H1 (cell line): ENCODE measurements at regions not wholly inside any gene's neighbourhood (a gene's known extent, or its start where the extent isn't known, plus 50 kb on each side); places are given as distances from the start of the nearest gene placed in this dataset.

ENCODE experiments used
- CTCF ChIA-PET: fragments of 300-600 bp; sonication (Branson Sonifier 250); formaldehyde crosslinking; loops from one replicate; lab custom pipeline; 2021; ENCODE audit not compliant: partially characterized antibody; lab: Charles Lee
- POLR2A ChIA-PET: fragments of 300-600 bp; sonication (Branson Sonifier 250); formaldehyde crosslinking; loops from one replicate; lab custom pipeline; 2021; ENCODE audit warnings: inconsistent platforms; ENCODE audit not compliant: partially characterized antibody; lab: Charles Lee
- DNase-seq, 2 experiments: peaks; one replicate each; pipeline versions ENCODE4 v3.0.0 to v3.0.0-alpha.2; 2010 to 2022; ENCODE audit warnings: low spot score in 2 of 2, low read depth in 1 of 2, mixed read lengths in 1 of 2
- FAIRE-seq: peaks from 2 replicates; lab custom pipeline; 2011; peaks lifted over from hg19 to GRCh38; lab: Jason Lieb, UNC
- H2AFZ ChIP-seq: 2 replicates; pipeline ENCODE4 v1.8.1; 2012; ENCODE audit warnings: low read length, inconsistent platforms
- H2AK5ac ChIP-seq: 2 replicates; pipeline ENCODE4 v1.6.1; 2013; ENCODE audit warnings: low read depth, low read length
- H2BK120ac ChIP-seq: replicated peaks from 2 replicates; pipeline ENCODE3; 2013; ENCODE audit warnings: low read depth, low read length, inconsistent platforms
- H2BK12ac ChIP-seq: 2 replicates; pipeline ENCODE4 v1.6.1; 2013; ENCODE audit warnings: low read depth, low read length
- H2BK15ac ChIP-seq: 2 replicates; pipeline ENCODE4 v1.6.1; 2013; ENCODE audit warnings: low read length
- H2BK20ac ChIP-seq: 2 replicates; pipeline ENCODE4 v1.6.1; 2013; ENCODE audit warnings: low read length
- H2BK5ac ChIP-seq: 2 replicates; pipeline ENCODE4 v1.6.1; 2013; ENCODE audit warnings: low read depth, low read length
- H3K14ac ChIP-seq: 2 replicates; pipeline ENCODE4 v1.6.1; 2013; ENCODE audit warnings: inconsistent platforms; ENCODE audit not compliant: insufficient read length
- H3K18ac ChIP-seq: 2 replicates; pipeline ENCODE4 v1.6.1; 2013; ENCODE audit warnings: low read length; ENCODE audit errors: extremely low read depth
- H3K23ac ChIP-seq: 2 replicates; pipeline ENCODE4 v1.6.1; 2013; ENCODE audit warnings: inconsistent platforms; ENCODE audit not compliant: insufficient read length
- H3K23me2 ChIP-seq: 2 replicates; pipeline ENCODE4 v1.6.1; 2013; ENCODE audit warnings: low read depth, low read length
- H3K27ac ChIP-seq: 2 replicates; pipeline ENCODE4 v1.6.1; 2011; ENCODE audit warnings: low read depth, low read length, inconsistent platforms
- H3K27me3 ChIP-seq, 4 experiments: replicated peaks in 1 of 4; 1 replicate in 1 of 4; 2 replicates in 3 of 4; pipeline versions ENCODE4 v1.6.1 to v1.8.1; 2011 to 2013; ENCODE audit warnings: low read length in 3 of 4, mild to moderate bottlenecking in 3 of 4, inconsistent platforms in 2 of 4, mixed read lengths in 2 of 4, moderate library complexity in 1 of 4; ENCODE audit not compliant: control insufficient read depth in 3 of 4, insufficient read depth in 3 of 4; ENCODE audit errors: extremely low read depth in 1 of 4
- H3K36me3 ChIP-seq, 4 experiments: 2 replicates each; pipeline versions ENCODE4 v1.6.1 to v1.8.1; 2011 to 2013; ENCODE audit warnings: mild to moderate bottlenecking in 4 of 4, low read length in 3 of 4, moderate library complexity in 2 of 4, control low read depth in 1 of 4, inconsistent platforms in 1 of 4; ENCODE audit not compliant: insufficient read depth in 4 of 4, control insufficient read depth in 2 of 4
- H3K4ac ChIP-seq: replicated peaks from 2 replicates; pipeline ENCODE3; 2013; ENCODE audit warnings: low read length, low read depth, mixed read lengths, inconsistent platforms; ENCODE audit not compliant: insufficient read length
- H3K4me1 ChIP-seq, 4 experiments: replicated peaks in 1 of 4; 1 replicate in 1 of 4; 2 replicates in 3 of 4; pipeline versions ENCODE4 v1.6.1 to v1.8.1; 2011 to 2013; ENCODE audit warnings: low read length in 3 of 4, inconsistent platforms in 2 of 4, mixed read lengths in 1 of 4; ENCODE audit not compliant: insufficient read depth in 4 of 4, control insufficient read depth in 3 of 4
- H3K4me2 ChIP-seq, 2 experiments: 2 replicates each; pipeline versions ENCODE4 v1.6.1 to v1.8.1; 2011 to 2013; ENCODE audit warnings: low read depth in 2 of 2, low read length in 2 of 2, control low read depth in 1 of 2, inconsistent platforms in 1 of 2, mild to moderate bottlenecking in 1 of 2; ENCODE audit not compliant: insufficient read depth in 1 of 2
- H3K4me3 ChIP-seq, 4 experiments: fragments of 200-600, 300-600 bp in 1 of 4; sonication (generic), shearing (Covaris generic), sonication (Bioruptor Twin) in 1 of 4; 2 replicates each; pipeline versions ENCODE4 v1.5.1 to v1.8.1; 2011 to 2016; ENCODE audit warnings: low read length in 4 of 4, low read depth in 3 of 4, control low read depth in 2 of 4, inconsistent platforms in 2 of 4, mild to moderate bottlenecking in 2 of 4, mixed read lengths in 1 of 4, moderate library complexity in 1 of 4; ENCODE audit not compliant: insufficient read depth in 2 of 4; ENCODE audit errors: extremely low read depth in 1 of 4
- H3K56ac ChIP-seq: replicated peaks from 2 replicates; pipeline ENCODE3; 2013; ENCODE audit warnings: low read depth, mild to moderate bottlenecking, mixed read lengths, low read length, inconsistent platforms; ENCODE audit not compliant: insufficient read length
- H3K79me1 ChIP-seq: 2 replicates; pipeline ENCODE4 v1.6.1; 2013; ENCODE audit warnings: low read depth, low read length, control low read depth
- H3K79me2 ChIP-seq, 2 experiments: 2 replicates each; pipeline versions ENCODE4 v1.6.1 to v1.8.1; 2012 to 2013; ENCODE audit warnings: low read length in 2 of 2, mild to moderate bottlenecking in 2 of 2, inconsistent platforms in 1 of 2; ENCODE audit not compliant: insufficient read depth in 2 of 2, control insufficient read depth in 1 of 2
- H3K9ac ChIP-seq, 4 experiments: replicated peaks in 1 of 4; 1 replicate in 1 of 4; 2 replicates in 3 of 4; pipeline versions ENCODE4 v1.6.1 to v1.8.1; 2011 to 2013; ENCODE audit warnings: low read depth in 3 of 4, low read length in 3 of 4, control low read depth in 2 of 4, mild to moderate bottlenecking in 2 of 4, moderate library complexity in 2 of 4, inconsistent platforms in 1 of 4; ENCODE audit errors: extremely low read depth in 1 of 4
- H3K9me3 ChIP-seq, 2 experiments: 2 replicates each; pipeline versions ENCODE4 v1.6.1 to v1.8.1; 2012 to 2013; ENCODE audit warnings: mild to moderate bottlenecking in 2 of 2, moderate library complexity in 2 of 2, control low read depth in 1 of 2, inconsistent platforms in 1 of 2, low read depth in 1 of 2, low read length in 1 of 2, mixed read lengths in 1 of 2; ENCODE audit not compliant: insufficient read depth in 2 of 2
- H4K20me1 ChIP-seq, 2 experiments: replicated peaks in 1 of 2; 2 replicates each; pipeline versions ENCODE3 to v1.8.1; 2011 to 2013; ENCODE audit warnings: inconsistent platforms in 2 of 2, low read length in 2 of 2, mild to moderate bottlenecking in 1 of 2; ENCODE audit not compliant: insufficient read depth in 2 of 2, control insufficient read depth in 1 of 2
- H4K5ac ChIP-seq: 2 replicates; pipeline ENCODE4 v1.6.1; 2013; ENCODE audit warnings: low read length, low read depth, mixed read lengths, inconsistent platforms; ENCODE audit not compliant: insufficient read length
- H4K8ac ChIP-seq: 2 replicates; pipeline ENCODE4 v1.8.0; 2013; ENCODE audit warnings: mild to moderate bottlenecking, moderate library complexity, low read length, inconsistent platforms; ENCODE audit not compliant: insufficient read depth; ENCODE audit errors: extremely low read depth
- H4K91ac ChIP-seq: replicated peaks from 2 replicates; pipeline ENCODE3; 2013; ENCODE audit warnings: low read length, mixed read lengths, inconsistent platforms; ENCODE audit not compliant: insufficient read length
- ASH2L ChIP-seq: fragments of 200-600, 300-600 bp; sonication (generic); IDR thresholded peaks from one replicate; pipeline ENCODE4 v1.7.1; 2017; ENCODE audit warnings: low read length
- BRCA1 ChIP-seq: IDR thresholded peaks from 2 replicates; pipeline ENCODE4 v1.6.1; 2012; ENCODE audit warnings: low read depth, low read length, improper control_type of control experiment
- CBX8 ChIP-seq: fragments of 300-800, 300-1000 bp; sonication (generic); IDR thresholded peaks from 2 replicates; pipeline ENCODE4 v1.7.1; 2016; ENCODE audit warnings: low read depth, low read length, borderline replicate concordance
- CREB1 ChIP-seq: IDR thresholded peaks from 2 replicates; pipeline ENCODE4 v1.6.1; 2012; ENCODE audit warnings: inconsistent platforms
- EGR1 ChIP-seq: IDR thresholded peaks from 2 replicates; pipeline ENCODE4 v1.6.1; 2011; ENCODE audit warnings: low read depth, low read length, borderline replicate concordance
- EZH2 ChIP-seq: fragments of 200-600 bp; sonication (generic); IDR thresholded peaks from 2 replicates; pipeline ENCODE4 v1.7.1; 2012; ENCODE audit warnings: low read depth, mild to moderate bottlenecking, moderate library complexity, low read length, inconsistent platforms; ENCODE audit not compliant: severe bottlenecking
- GTF2F1 ChIP-seq: IDR thresholded peaks from 2 replicates; pipeline ENCODE4 v1.6.1; 2012; ENCODE audit warnings: low read depth, low read length, improper control_type of control experiment, borderline replicate concordance
- HDAC6 ChIP-seq: IDR thresholded peaks from one replicate; pipeline ENCODE4 v1.7.1; 2012; ENCODE audit warnings: low read depth, mild to moderate bottlenecking, inconsistent platforms, low read length, moderate library complexity
- JUN ChIP-seq: IDR thresholded peaks from 2 replicates; pipeline ENCODE4 v1.6.1; 2011; ENCODE audit warnings: low read depth, mild to moderate bottlenecking, improper control_type of control experiment, low read length
- JUND ChIP-seq: IDR thresholded peaks from 2 replicates; pipeline ENCODE4 v1.6.1; 2011; ENCODE audit warnings: mild to moderate bottlenecking, improper control_type of control experiment, low read length
- KDM5A ChIP-seq: fragments of 200-600 bp; IDR thresholded peaks from 2 replicates; pipeline ENCODE4 v1.7.1; 2012; ENCODE audit warnings: mild to moderate bottlenecking, low read length, inconsistent platforms, mixed read lengths
- MAFK ChIP-seq: IDR thresholded peaks from 2 replicates; pipeline ENCODE4 v1.6.1; 2012; ENCODE audit warnings: low read depth, mild to moderate bottlenecking, improper control_type of control experiment, low read length
- SIX5 ChIP-seq: IDR thresholded peaks from 2 replicates; pipeline ENCODE4 v1.6.1; 2011; ENCODE audit warnings: mild to moderate bottlenecking, low read depth, low read length
- SRF ChIP-seq: IDR thresholded peaks from 2 replicates; pipeline ENCODE4 v1.6.1; 2011; ENCODE audit warnings: mild to moderate bottlenecking, low read depth, low read length, moderate library complexity
- WGBS, 2 experiments: shearing (Covaris generic) in 1 of 2; methylation state at CpG; one replicate each; pipeline versions ENCODE4 v1.1.6 to v1.1.7; 2013 to 2015; ENCODE audit warnings: low lambda C conversion rate in 2 of 2, mixed read lengths in 2 of 2, inconsistent platforms in 1 of 2, low coverage in 1 of 2, missing lambda C conversion rate in 1 of 2; ENCODE audit not compliant: insufficient replicate concordance in 2 of 2, insufficient coverage in 1 of 2, insufficient read length in 1 of 2; ENCODE audit errors: extremely low coverage in 1 of 2, missing lambda C conversion rate in 1 of 2; 5-methylcytosine and 5-hydroxymethylcytosine counted together

GRCh38 chr2:143899987-143900386 is 619.9 kb downstream of the ZEB2 start:
- Histone ChIP-seq H3K27me3 (no peaks in the 10 kb centered on the region), H4K91ac (no peak overlapping the region), H2BK120ac (no peak overlapping the region), H3K14ac (no peak overlapping the region), H3K36me3 (no peaks in the 10 kb centered on the region), H3K4me1 (no peaks in the 10 kb centered on the region), H3K9ac (no peak overlapping the region), H3K23ac (no peak overlapping the region), H3K9me3 (no peaks in the 10 kb centered on the region), H3K79me2 (no peaks in the 10 kb centered on the region), H3K4ac (no peak overlapping the region), H3K27ac (no peak overlapping the region), H3K23me2 (no peaks in the 10 kb centered on the region), H2BK15ac (no peak overlapping the region), H3K4me2 (no peak overlapping the region), H3K4me3 (no peak overlapping the region), H3K56ac (no peak overlapping the region), H3K79me1 (no peaks in the 10 kb centered on the region), H2BK20ac (no peak overlapping the region), H2BK12ac (no peak overlapping the region), H4K20me1 (no peaks in the 10 kb centered on the region), H2AK5ac (no peak overlapping the region), H2BK5ac (no peak overlapping the region), H2AFZ (no peak overlapping the region), H3K18ac (no peak overlapping the region), H4K5ac (no peak overlapping the region), H4K8ac (no peak overlapping the region)
- WGBS, 2 experiments: 100% methylated on average over 4 of the region's 4 CpGs; no CpG with 5 or more reads in 1 of the 2 experiments
- FAIRE-seq (no peak), DNase-seq (no peak)
- ChIA-PET CTCF (interaction anchor here (1.6 kb wide), 1 partner anchor 550 kb away, joined by 3 read pairs; no protein-coding TSS in a partner anchor), POLR2A (no interaction called here)
- TF ChIP-seq SIX5 (no peak), KDM5A (no peak), ASH2L (no peak), CBX8 (no peak), CREB1 (no peak), MAFK (no peak), EGR1 (no peak), JUND (no peak), SRF (no peak), JUN (no peak), GTF2F1 (no peak), EZH2 (no peak), HDAC6 (no peak), BRCA1 (no peak)
